ENCODE measurements at regions not wholly inside any gene's neighbourhood (a gene's known extent, or its start where the extent isn't known, plus 50 kb on each side); places are given as distances from the start of the nearest gene placed in this dataset.

GRCh38 chr7:49038821-49039358, 114.5 kb downstream of the CDC14C start:
- ChIA-PET CTCF (no interaction called here), POLR2A (no interaction called here), RAD21 (ENCODE audit: low non-redundant PET in 1 of 2, low total read pairs in 2 of 2, uncharacterized antibody in 2 of 2, unreplicated experiment in 2 of 2) (no interaction called here)
- Histone ChIP-seq H3K4me3 (replicated peaks in 1 of 2; ENCODE audit: low read depth in 1 of 2, low read length in 2 of 2) (no peak overlapping the region), H3K27me3 (ENCODE audit: insufficient read depth, low read length) (no peaks in the 10 kb centered on the region), H3K9ac (ENCODE audit: low read length) (no peak overlapping the region), H3K27ac (ENCODE audit: low read depth, low read length) (no peak overlapping the region), H3K79me2 (ENCODE audit: insufficient read depth, low read length) (no peaks in the 10 kb centered on the region), H2AFZ (ENCODE audit: low read depth, low read length, poor library complexity, severe bottlenecking) (no peak overlapping the region), H3K36me3 (ENCODE audit: control insufficient read depth in 1 of 2, insufficient read depth in 2 of 2, low read length in 2 of 2) (no peaks in the 10 kb centered on the region), H3K4me2 (ENCODE audit: low read length) (no peak overlapping the region), H3K4me1 (ENCODE audit: control insufficient read depth in 1 of 2, insufficient read depth in 2 of 2, low read length in 2 of 2) (no peaks in the 10 kb centered on the region), H3K9me2 (ENCODE audit: insufficient read depth) (no peaks in the 10 kb centered on the region), H3K9me3 (ENCODE audit: control insufficient read depth in 1 of 2, insufficient read depth in 1 of 2, low read depth in 1 of 2, low read length in 2 of 2) (peaks cover 0 to 15% of the 10 kb centered on the region in 2 experiments; a peak in 2 of 4 replicates), H4K20me1 (ENCODE audit: insufficient read depth) (no peaks in the 10 kb centered on the region)
- ATAC-seq = no peak
- intact Hi-C loops (cut with micrococcal nuclease) = no loop called here
- no peak for TF ChIP-seq JUND (IDR thresholded peaks at IDR 0.05)
- TF ChIP-seq MAX (IDR thresholded peaks at IDR 0.05) = no peak
- no peak for TF ChIP-seq RAD21 (IDR thresholded peaks at IDR 0.05; ENCODE audit: low read depth)
- TF ChIP-seq EZH2phosphoT487 (IDR thresholded peaks at IDR 0.05; ENCODE audit: borderline replicate concordance) = no peak
- no peak for TF ChIP-seq SRF (IDR thresholded peaks at IDR 0.05; ENCODE audit: low read depth)
- no peak for TF ChIP-seq ZBTB33 (IDR thresholded peaks at IDR 0.05; ENCODE audit: extremely low read depth, insufficient replicate concordance, low read length)
- no peak for TF ChIP-seq SP1 (IDR thresholded peaks at IDR 0.05; ENCODE audit: low read depth)
- no peak for TF ChIP-seq ZNF274 (IDR thresholded peaks at IDR 0.05; ENCODE audit: low read depth, low read length)
- no peak for TF ChIP-seq YY1 (IDR thresholded peaks at IDR 0.05; ENCODE audit: extremely low read depth, insufficient replicate concordance, low read depth, low read length)
- TF ChIP-seq EZH2 (IDR thresholded peaks at IDR 0.05) = no peak
- TF ChIP-seq ATF3 (IDR thresholded peaks at IDR 0.05) = no peak
- no peak for TF ChIP-seq POLR2AphosphoS5 (IDR thresholded peaks at IDR 0.05; ENCODE audit: low read depth, low read length)
- no TSS peak for BruUV-seq (replicated peaks)
- no peak for DNase-seq (ENCODE audit: low read depth, low spot score)
